H1 (cell line): ENCODE measurements at regions not wholly inside any gene's neighbourhood (a gene's known extent, or its start where the extent isn't known, plus 50 kb on each side); places are given as distances from the start of the nearest gene placed in this dataset.

Experiments
- CTCF ChIA-PET: fragments of 300-600 bp; sonication (Branson Sonifier 250); formaldehyde crosslinking; loops from one replicate; lab custom pipeline; 2021; ENCODE audit not compliant: partially characterized antibody; lab: Charles Lee
- POLR2A ChIA-PET: fragments of 300-600 bp; sonication (Branson Sonifier 250); formaldehyde crosslinking; loops from one replicate; lab custom pipeline; 2021; ENCODE audit warnings: inconsistent platforms; ENCODE audit not compliant: partially characterized antibody; lab: Charles Lee
- DNase-seq, 2 experiments: peaks; one replicate each; pipeline versions ENCODE4 v3.0.0 to v3.0.0-alpha.2; 2010 to 2022; ENCODE audit warnings: low spot score in 2 of 2, low read depth in 1 of 2, mixed read lengths in 1 of 2
- FAIRE-seq: peaks from 2 replicates; lab custom pipeline; 2011; peaks lifted over from hg19 to GRCh38; lab: Jason Lieb, UNC
- H2AFZ ChIP-seq: 2 replicates; pipeline ENCODE4 v1.8.1; 2012; ENCODE audit warnings: low read length, inconsistent platforms
- H2AK5ac ChIP-seq: 2 replicates; pipeline ENCODE4 v1.6.1; 2013; ENCODE audit warnings: low read depth, low read length
- H2BK120ac ChIP-seq: replicated peaks from 2 replicates; pipeline ENCODE3; 2013; ENCODE audit warnings: low read depth, low read length, inconsistent platforms
- H2BK12ac ChIP-seq: 2 replicates; pipeline ENCODE4 v1.6.1; 2013; ENCODE audit warnings: low read depth, low read length
- H2BK15ac ChIP-seq: 2 replicates; pipeline ENCODE4 v1.6.1; 2013; ENCODE audit warnings: low read length
- H2BK20ac ChIP-seq: 2 replicates; pipeline ENCODE4 v1.6.1; 2013; ENCODE audit warnings: low read length
- H2BK5ac ChIP-seq: 2 replicates; pipeline ENCODE4 v1.6.1; 2013; ENCODE audit warnings: low read depth, low read length
- H3K14ac ChIP-seq: 2 replicates; pipeline ENCODE4 v1.6.1; 2013; ENCODE audit warnings: inconsistent platforms; ENCODE audit not compliant: insufficient read length
- H3K18ac ChIP-seq: 2 replicates; pipeline ENCODE4 v1.6.1; 2013; ENCODE audit warnings: low read length; ENCODE audit errors: extremely low read depth
- H3K23ac ChIP-seq: 2 replicates; pipeline ENCODE4 v1.6.1; 2013; ENCODE audit warnings: inconsistent platforms; ENCODE audit not compliant: insufficient read length
- H3K23me2 ChIP-seq: 2 replicates; pipeline ENCODE4 v1.6.1; 2013; ENCODE audit warnings: low read depth, low read length
- H3K27ac ChIP-seq: 2 replicates; pipeline ENCODE4 v1.6.1; 2011; ENCODE audit warnings: low read depth, low read length, inconsistent platforms
- H3K27me3 ChIP-seq, 4 experiments: replicated peaks in 1 of 4; 1 replicate in 1 of 4; 2 replicates in 3 of 4; pipeline versions ENCODE4 v1.6.1 to v1.8.1; 2011 to 2013; ENCODE audit warnings: low read length in 3 of 4, mild to moderate bottlenecking in 3 of 4, inconsistent platforms in 2 of 4, mixed read lengths in 2 of 4, moderate library complexity in 1 of 4; ENCODE audit not compliant: control insufficient read depth in 3 of 4, insufficient read depth in 3 of 4; ENCODE audit errors: extremely low read depth in 1 of 4
- H3K36me3 ChIP-seq, 4 experiments: 2 replicates each; pipeline versions ENCODE4 v1.6.1 to v1.8.1; 2011 to 2013; ENCODE audit warnings: mild to moderate bottlenecking in 4 of 4, low read length in 3 of 4, moderate library complexity in 2 of 4, control low read depth in 1 of 4, inconsistent platforms in 1 of 4; ENCODE audit not compliant: insufficient read depth in 4 of 4, control insufficient read depth in 2 of 4
- H3K4ac ChIP-seq: replicated peaks from 2 replicates; pipeline ENCODE3; 2013; ENCODE audit warnings: low read length, low read depth, mixed read lengths, inconsistent platforms; ENCODE audit not compliant: insufficient read length
- H3K4me1 ChIP-seq, 4 experiments: replicated peaks in 1 of 4; 1 replicate in 1 of 4; 2 replicates in 3 of 4; pipeline versions ENCODE4 v1.6.1 to v1.8.1; 2011 to 2013; ENCODE audit warnings: low read length in 3 of 4, inconsistent platforms in 2 of 4, mixed read lengths in 1 of 4; ENCODE audit not compliant: insufficient read depth in 4 of 4, control insufficient read depth in 3 of 4
- H3K4me2 ChIP-seq, 2 experiments: 2 replicates each; pipeline versions ENCODE4 v1.6.1 to v1.8.1; 2011 to 2013; ENCODE audit warnings: low read depth in 2 of 2, low read length in 2 of 2, control low read depth in 1 of 2, inconsistent platforms in 1 of 2, mild to moderate bottlenecking in 1 of 2; ENCODE audit not compliant: insufficient read depth in 1 of 2
- H3K4me3 ChIP-seq, 4 experiments: fragments of 200-600, 300-600 bp in 1 of 4; sonication (generic), shearing (Covaris generic), sonication (Bioruptor Twin) in 1 of 4; 2 replicates each; pipeline versions ENCODE4 v1.5.1 to v1.8.1; 2011 to 2016; ENCODE audit warnings: low read length in 4 of 4, low read depth in 3 of 4, control low read depth in 2 of 4, inconsistent platforms in 2 of 4, mild to moderate bottlenecking in 2 of 4, mixed read lengths in 1 of 4, moderate library complexity in 1 of 4; ENCODE audit not compliant: insufficient read depth in 2 of 4; ENCODE audit errors: extremely low read depth in 1 of 4
- H3K56ac ChIP-seq: replicated peaks from 2 replicates; pipeline ENCODE3; 2013; ENCODE audit warnings: low read depth, mild to moderate bottlenecking, mixed read lengths, low read length, inconsistent platforms; ENCODE audit not compliant: insufficient read length
- H3K79me1 ChIP-seq: 2 replicates; pipeline ENCODE4 v1.6.1; 2013; ENCODE audit warnings: low read depth, low read length, control low read depth
- H3K79me2 ChIP-seq, 2 experiments: 2 replicates each; pipeline versions ENCODE4 v1.6.1 to v1.8.1; 2012 to 2013; ENCODE audit warnings: low read length in 2 of 2, mild to moderate bottlenecking in 2 of 2, inconsistent platforms in 1 of 2; ENCODE audit not compliant: insufficient read depth in 2 of 2, control insufficient read depth in 1 of 2
- H3K9ac ChIP-seq, 4 experiments: replicated peaks in 1 of 4; 1 replicate in 1 of 4; 2 replicates in 3 of 4; pipeline versions ENCODE4 v1.6.1 to v1.8.1; 2011 to 2013; ENCODE audit warnings: low read depth in 3 of 4, low read length in 3 of 4, control low read depth in 2 of 4, mild to moderate bottlenecking in 2 of 4, moderate library complexity in 2 of 4, inconsistent platforms in 1 of 4; ENCODE audit errors: extremely low read depth in 1 of 4
- H3K9me3 ChIP-seq, 2 experiments: 2 replicates each; pipeline versions ENCODE4 v1.6.1 to v1.8.1; 2012 to 2013; ENCODE audit warnings: mild to moderate bottlenecking in 2 of 2, moderate library complexity in 2 of 2, control low read depth in 1 of 2, inconsistent platforms in 1 of 2, low read depth in 1 of 2, low read length in 1 of 2, mixed read lengths in 1 of 2; ENCODE audit not compliant: insufficient read depth in 2 of 2
- H4K20me1 ChIP-seq, 2 experiments: replicated peaks in 1 of 2; 2 replicates each; pipeline versions ENCODE3 to v1.8.1; 2011 to 2013; ENCODE audit warnings: inconsistent platforms in 2 of 2, low read length in 2 of 2, mild to moderate bottlenecking in 1 of 2; ENCODE audit not compliant: insufficient read depth in 2 of 2, control insufficient read depth in 1 of 2
- H4K5ac ChIP-seq: 2 replicates; pipeline ENCODE4 v1.6.1; 2013; ENCODE audit warnings: low read length, low read depth, mixed read lengths, inconsistent platforms; ENCODE audit not compliant: insufficient read length
- H4K8ac ChIP-seq: 2 replicates; pipeline ENCODE4 v1.8.0; 2013; ENCODE audit warnings: mild to moderate bottlenecking, moderate library complexity, low read length, inconsistent platforms; ENCODE audit not compliant: insufficient read depth; ENCODE audit errors: extremely low read depth
- H4K91ac ChIP-seq: replicated peaks from 2 replicates; pipeline ENCODE3; 2013; ENCODE audit warnings: low read length, mixed read lengths, inconsistent platforms; ENCODE audit not compliant: insufficient read length
- ASH2L ChIP-seq: fragments of 200-600, 300-600 bp; sonication (generic); IDR thresholded peaks from one replicate; pipeline ENCODE4 v1.7.1; 2017; ENCODE audit warnings: low read length
- RAD21 ChIP-seq, 2 experiments: IDR thresholded peaks in 1 of 2; conservative IDR thresholded peaks in 1 of 2; 2 replicates each; pipeline ENCODE4 v1.6.1; 2011; ENCODE audit warnings: low read depth in 2 of 2, low read length in 2 of 2, improper control_type of control experiment in 1 of 2, inconsistent platforms in 1 of 2, mild to moderate bottlenecking in 1 of 2, moderate library complexity in 1 of 2
- USF2 ChIP-seq: IDR thresholded peaks from 2 replicates; pipeline ENCODE4 v1.6.1; 2011; ENCODE audit warnings: low read length, improper control_type of control experiment
- WGBS, 2 experiments: shearing (Covaris generic) in 1 of 2; methylation state at CpG; one replicate each; pipeline versions ENCODE4 v1.1.6 to v1.1.7; 2013 to 2015; ENCODE audit warnings: low lambda C conversion rate in 2 of 2, mixed read lengths in 2 of 2, inconsistent platforms in 1 of 2, low coverage in 1 of 2, missing lambda C conversion rate in 1 of 2; ENCODE audit not compliant: insufficient replicate concordance in 2 of 2, insufficient coverage in 1 of 2, insufficient read length in 1 of 2; ENCODE audit errors: extremely low coverage in 1 of 2, missing lambda C conversion rate in 1 of 2; 5-methylcytosine and 5-hydroxymethylcytosine counted together

GRCh38 chrX:131626681-131627296, 82.9 kb downstream of the OR13H1 start:
- peak; percentile 94 for FAIRE-seq
- no peaks in the 10 kb centered on the region for H3K27me3 ChIP-seq
- H3K79me1 ChIP-seq: no peaks in the 10 kb centered on the region
- no peak for DNase-seq
- H2BK20ac ChIP-seq: no peak overlapping the region
- no peak overlapping the region for H4K5ac ChIP-seq
- H2BK15ac ChIP-seq: no peak overlapping the region
- no peak overlapping the region for H2BK5ac ChIP-seq
- H3K27ac ChIP-seq: no peak overlapping the region
- ChIA-PET CTCF (interaction anchor here (0.6 to 1.7 kb wide), 10 partner anchors 83 to 632 kb away, joined by 3 to 10 read pairs (median 3); partner anchors contain the start of gene OR13H1), POLR2A (no interaction called here)
- H3K56ac ChIP-seq: no peak overlapping the region
- H3K79me2 ChIP-seq: no peaks in the 10 kb centered on the region
- 41% methylated on average over 3 of the region's 3 CpGs; no CpG with 5 or more reads in 1 of the 2 experiments for WGBS, 2 experiments
- H3K9ac ChIP-seq: no peak overlapping the region
- no peak overlapping the region for H4K91ac ChIP-seq
- no peak overlapping the region for H2BK12ac ChIP-seq
- H4K20me1 ChIP-seq: no peaks in the 10 kb centered on the region
- no peak overlapping the region for H3K4ac ChIP-seq
- no peaks in the 10 kb centered on the region for H3K36me3 ChIP-seq
- no peak overlapping the region for H3K4me2 ChIP-seq
- no peak overlapping the region for H3K23ac ChIP-seq
- no peaks in the 10 kb centered on the region for H3K4me1 ChIP-seq
- H3K23me2 ChIP-seq: no peaks in the 10 kb centered on the region
- no peak overlapping the region; the same call in 1 of the 2 replicates for H3K18ac ChIP-seq
- no peak overlapping the region for H2AFZ ChIP-seq
- no peak overlapping the region for H3K4me3 ChIP-seq
- H3K14ac ChIP-seq: no peak overlapping the region
- H4K8ac ChIP-seq: no peak overlapping the region
- H2AK5ac ChIP-seq: no peak overlapping the region
- H2BK120ac ChIP-seq: no peak overlapping the region
- no peaks in the 10 kb centered on the region for H3K9me3 ChIP-seq
- TF ChIP-seq ASH2L (no peak), RAD21 (IDR thresholded peaks at IDR 0.05 in 1 of 2, conservative IDR thresholded peaks at IDR 0.05 in 1 of 2; ENCODE audit: low read depth in 2 of 2, low read length in 2 of 2) (peak; percentile 74 to 80), USF2 (no peak)
